ENCODE measurements at regions not wholly inside any gene's neighbourhood (a gene's known extent, or its start where the extent isn't known, plus 50 kb on each side); places are given as distances from the start of the nearest gene placed in this dataset.

GRCh38 chr1:190708418-190709057, 230.9 kb upstream of the BRINP3 start:
- TF ChIP-seq CTCF (IDR thresholded peaks at IDR 0.05), result no peak
- no peak for TF ChIP-seq POLR2A (IDR thresholded peaks at IDR 0.05)

All from suprapubic skin (tissue), 3 donors.